Spinal cord (tissue), 9 donors: ENCODE measurements at regions not wholly inside any gene's neighbourhood (a gene's known extent, or its start where the extent isn't known, plus 50 kb on each side); places are given as distances from the start of the nearest gene placed in this dataset.
"Not testable (repeated sequence)": the region's sequence is repeated elsewhere in the genome, so short reads cannot be mapped to it uniquely, and the experiment has no call there.

Source experiments
- DNase-seq, 6 donors: peaks; one replicate each; pipeline versions ENCODE4 v3.0.0 to v3.0.0-alpha.2; 2013 to 2015; ENCODE audit warnings: low spot score in 6 of 6, low read depth in 4 of 6
- H3K27ac ChIP-seq: one replicate; pipeline ENCODE4 v1.5.1; 2013; ENCODE audit warnings: low read depth, low read length, control low read depth
- H3K27me3 ChIP-seq: one replicate; pipeline ENCODE4 v1.6.1; 2013; ENCODE audit warnings: low read length; ENCODE audit not compliant: control insufficient read depth, insufficient read depth
- H3K36me3 ChIP-seq: one replicate; pipeline ENCODE4 v1.6.1; 2013; ENCODE audit warnings: low read length; ENCODE audit not compliant: control insufficient read depth, insufficient read depth
- H3K4me1 ChIP-seq: one replicate; pipeline ENCODE4 v1.6.1; 2013; ENCODE audit warnings: low read length; ENCODE audit not compliant: control insufficient read depth, insufficient read depth
- H3K4me3 ChIP-seq: one replicate; pipeline ENCODE4 v1.5.1; 2013; ENCODE audit warnings: low read depth, low read length, control low read depth
- H3K9me3 ChIP-seq: one replicate; pipeline ENCODE4 v1.6.1; 2013; ENCODE audit warnings: low read length; ENCODE audit not compliant: control insufficient read depth, insufficient read depth
- WGBS: methylation state at CpG from one replicate; pipeline ENCODE4 v1.1.5; 2013; ENCODE audit warnings: missing lambda C conversion rate; ENCODE audit not compliant: insufficient coverage; 5-methylcytosine and 5-hydroxymethylcytosine counted together
- donor health status: healthy.

- 67% methylated on average over 1 of the region's 1 CpG for WGBS
- no peaks in the 10 kb centered on the region for H3K9me3 ChIP-seq
- no peaks in the 10 kb centered on the region for H3K4me1 ChIP-seq
- no peaks in the 10 kb centered on the region for H3K27me3 ChIP-seq
- no peak for DNase-seq
- no peak overlapping the region for H3K4me3 ChIP-seq
- H3K27ac ChIP-seq: no peak overlapping the region
- no peaks in the 10 kb centered on the region for H3K36me3 ChIP-seq
These were observed 627.6 kb upstream of the SGCD start for GRCh38 chr5:155699385-155699784.

- no CpG with 5 or more reads among the region's 3 CpGs for WGBS
- Histone ChIP-seq H3K27me3 (no peaks in the 10 kb centered on the region), H3K36me3 (no peaks in the 10 kb centered on the region), H3K4me1 (no peaks in the 10 kb centered on the region), H3K27ac (no peak overlapping the region), H3K4me3 (no peak overlapping the region), H3K9me3 (no peaks in the 10 kb centered on the region)
- DNase-seq: no peak
These were observed 626.6 kb upstream of the SGCD start for GRCh38 chr5:155700333-155700732.

GRCh38 chr5:155711882-155712281 is 615.1 kb upstream of the SGCD start:
- WGBS: no CpG with 5 or more reads among the region's 1 CpG
- H3K27ac ChIP-seq: no peak overlapping the region

GRCh38 chr5:155714435-155714834 is 612.5 kb upstream of the SGCD start:
- H3K9me3 ChIP-seq, H3K4me3 ChIP-seq, H3K36me3 ChIP-seq, DNase-seq, H3K27me3 ChIP-seq, H3K4me1 ChIP-seq, H3K27ac ChIP-seq: not testable (repeated sequence)
- no CpG with 5 or more reads among the region's 2 CpGs for WGBS

More at GRCh38 chr5:155711882-155712281, 615.1 kb upstream of the SGCD start:
- Histone ChIP-seq H3K9me3 (no peaks in the 10 kb centered on the region), H3K36me3 (no peaks in the 10 kb centered on the region), H3K27me3 (no peaks in the 10 kb centered on the region), H3K4me3 (no peak overlapping the region), H3K4me1 (no peaks in the 10 kb centered on the region)
- DNase-seq: no peak

GRCh38 chr5:155726267-155726666 is 600.7 kb upstream of the SGCD start:
- no peaks in the 10 kb centered on the region for H3K9me3 ChIP-seq
- DNase-seq: peak in 1 of 6 donors; percentile 49
- H3K27me3 ChIP-seq: peaks cover 46% of the 10 kb centered on the region
- peaks cover 34% of the 10 kb centered on the region for H3K4me1 ChIP-seq
- no peak overlapping the region for H3K4me3 ChIP-seq
- no peak overlapping the region for H3K27ac ChIP-seq
- WGBS: 40% methylated on average over 3 of the region's 8 CpGs
- no peaks in the 10 kb centered on the region for H3K36me3 ChIP-seq

GRCh38 chr5:155727512-155728145 is 599.3 kb upstream of the SGCD start:
- WGBS: 0% methylated on average over 26 of the region's 36 CpGs
- H3K27me3 ChIP-seq: peaks cover 40% of the 10 kb centered on the region
- H3K27ac ChIP-seq: peak overlapping the region; percentile 42
- peak in 3 of 6 donors; percentile 25 to 86 (median 26) for DNase-seq
- H3K36me3 ChIP-seq: no peaks in the 10 kb centered on the region
- peaks cover 34% of the 10 kb centered on the region for H3K4me1 ChIP-seq
- no peaks in the 10 kb centered on the region for H3K9me3 ChIP-seq
- peak overlapping the region; percentile 59 for H3K4me3 ChIP-seq

GRCh38 chr5:155728146-155728856 is 598.7 kb upstream of the SGCD start:
- no peaks in the 10 kb centered on the region for H3K9me3 ChIP-seq
- peak overlapping the region; percentile 75 for H3K27ac ChIP-seq
- no peaks in the 10 kb centered on the region for H3K36me3 ChIP-seq
- H3K4me1 ChIP-seq: peaks cover 34% of the 10 kb centered on the region
- peaks cover 38% of the 10 kb centered on the region for H3K27me3 ChIP-seq
- WGBS: under 1% methylated on average over 83 of the region's 83 CpGs
- peak overlapping the region; percentile 59 for H3K4me3 ChIP-seq
- DNase-seq: peak in 5 of 6 donors; percentile 39 to 89 (median 61)

GRCh38 chr5:155728857-155729683 is 597.9 kb upstream of the SGCD start:
- H3K27ac ChIP-seq: peak overlapping the region; percentile 75

GRCh38 chr5:155729684-155730059 is 597.3 kb upstream of the SGCD start:
- H3K27me3 ChIP-seq: peaks cover 34% of the 10 kb centered on the region

More at GRCh38 chr5:155728857-155729683, 597.9 kb upstream of the SGCD start:
- Histone ChIP-seq H3K36me3 (no peaks in the 10 kb centered on the region), H3K4me3 (peak overlapping the region; percentile 59), H3K9me3 (no peaks in the 10 kb centered on the region), H3K4me1 (peaks cover 34% of the 10 kb centered on the region), H3K27me3 (peaks cover 35% of the 10 kb centered on the region)
- DNase-seq: peak in 5 of 6 donors; percentile 45 to 92 (median 72)
- under 1% methylated on average over 49 of the region's 54 CpGs for WGBS

More at GRCh38 chr5:155729684-155730059, 597.3 kb upstream of the SGCD start:
- peak; percentile 61 to 91 (median 74) for DNase-seq
- peak overlapping the region; percentile 75 for H3K27ac ChIP-seq
- H3K9me3 ChIP-seq: no peaks in the 10 kb centered on the region
- WGBS: 0% methylated on average over 6 of the region's 13 CpGs
- H3K4me1 ChIP-seq: peaks cover 34% of the 10 kb centered on the region
- H3K36me3 ChIP-seq: no peaks in the 10 kb centered on the region
- H3K4me3 ChIP-seq: peak overlapping the region; percentile 59
